Gastroesophageal sphincter (tissue), 3 donors: ENCODE measurements at regions not wholly inside any gene's neighbourhood (a gene's known extent, or its start where the extent isn't known, plus 50 kb on each side); places are given as distances from the start of the nearest gene placed in this dataset.

Experiments
- POLR2A ChIP-seq, 2 donors: fragments of 450-650 bp; IDR thresholded peaks; one replicate each; pipeline ENCODE4 v1.6.1; 2017; ENCODE audit warnings: antibody characterized with exemption in 2 of 2, mild to moderate bottlenecking in 2 of 2, moderate library complexity in 1 of 2
- TF ChIP-seq, protein P1 (sequence below), 4 experiments: fragments of 200-600 bp in 2 of 4; fragments of 450-650 bp in 2 of 4; sonication (generic) in 1 of 4; IDR thresholded peaks; one replicate each; pipeline ENCODE4 v1.5.1; 2017 to 2019; ENCODE audit warnings: antibody characterized with exemption in 4 of 4, mild to moderate bottlenecking in 2 of 4, moderate library complexity in 2 of 4

DNA sequence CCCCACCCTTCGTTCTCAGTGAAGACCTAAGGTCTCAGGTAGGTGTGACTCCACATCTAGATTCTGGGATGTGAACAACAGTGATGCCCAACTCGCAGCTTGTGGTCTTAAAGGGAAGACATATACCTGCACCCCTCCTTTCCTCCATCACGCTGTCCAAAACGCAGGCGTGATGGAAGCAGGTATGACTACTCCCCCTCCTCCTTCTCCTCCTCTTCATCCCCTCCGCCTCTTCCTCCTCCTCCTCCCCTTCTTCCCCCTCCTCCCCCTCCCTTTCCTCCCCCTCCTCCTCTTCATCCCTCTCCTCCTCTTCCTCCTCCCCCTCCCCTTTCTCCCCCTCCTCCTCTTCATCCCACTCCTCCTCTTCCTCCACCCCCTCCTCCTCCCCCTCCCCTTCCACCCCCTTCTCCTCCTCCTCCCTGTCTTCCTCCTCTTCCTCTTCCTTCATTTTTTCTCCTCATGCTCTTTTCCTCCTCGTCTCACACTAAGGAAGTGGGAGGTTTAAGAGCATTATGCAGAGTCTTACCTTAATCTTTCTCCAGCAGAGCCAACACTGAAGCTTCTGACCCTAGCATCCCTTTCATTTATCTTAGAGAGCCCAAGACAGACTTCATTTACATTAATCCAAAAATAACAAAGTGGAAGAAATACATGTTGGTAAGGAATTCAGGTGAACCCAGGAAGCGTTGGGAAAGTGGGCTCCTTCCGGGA, 352.5 kb downstream of the FOXL1 start:
- TF ChIP-seq, protein P1, sequence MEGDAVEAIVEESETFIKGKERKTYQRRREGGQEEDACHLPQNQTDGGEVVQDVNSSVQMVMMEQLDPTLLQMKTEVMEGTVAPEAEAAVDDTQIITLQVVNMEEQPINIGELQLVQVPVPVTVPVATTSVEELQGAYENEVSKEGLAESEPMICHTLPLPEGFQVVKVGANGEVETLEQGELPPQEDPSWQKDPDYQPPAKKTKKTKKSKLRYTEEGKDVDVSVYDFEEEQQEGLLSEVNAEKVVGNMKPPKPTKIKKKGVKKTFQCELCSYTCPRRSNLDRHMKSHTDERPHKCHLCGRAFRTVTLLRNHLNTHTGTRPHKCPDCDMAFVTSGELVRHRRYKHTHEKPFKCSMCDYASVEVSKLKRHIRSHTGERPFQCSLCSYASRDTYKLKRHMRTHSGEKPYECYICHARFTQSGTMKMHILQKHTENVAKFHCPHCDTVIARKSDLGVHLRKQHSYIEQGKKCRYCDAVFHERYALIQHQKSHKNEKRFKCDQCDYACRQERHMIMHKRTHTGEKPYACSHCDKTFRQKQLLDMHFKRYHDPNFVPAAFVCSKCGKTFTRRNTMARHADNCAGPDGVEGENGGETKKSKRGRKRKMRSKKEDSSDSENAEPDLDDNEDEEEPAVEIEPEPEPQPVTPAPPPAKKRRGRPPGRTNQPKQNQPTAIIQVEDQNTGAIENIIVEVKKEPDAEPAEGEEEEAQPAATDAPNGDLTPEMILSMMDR (IDR thresholded peaks at IDR 0.05), result no peak
- TF ChIP-seq POLR2A (IDR thresholded peaks at IDR 0.05), result no peak
